Fibroblast of lung (primary cell): ENCODE measurements at regions not wholly inside any gene's neighbourhood (a gene's known extent, or its start where the extent isn't known, plus 50 kb on each side); places are given as distances from the start of the nearest gene placed in this dataset.

Experiments used
- EZH2 ChIP-seq: IDR thresholded peaks from 2 replicates; pipeline ENCODE4 v1.5.1; 2012; ENCODE audit warnings: low read length, control low read depth, mild to moderate bottlenecking; ENCODE audit errors: missing control alignments
- TF ChIP-seq, protein P1 (sequence below), 2 donors: IDR thresholded peaks in 1 of 2; conservative IDR thresholded peaks in 1 of 2; 1 replicate in 1 of 2; 2 replicates in 1 of 2; pipeline ENCODE4 v1.5.1; 2011 to 2012; ENCODE audit warnings: low read length in 2 of 2, control low read depth in 1 of 2, inconsistent platforms in 1 of 2, low read depth in 1 of 2, mild to moderate bottlenecking in 1 of 2

DNA sequence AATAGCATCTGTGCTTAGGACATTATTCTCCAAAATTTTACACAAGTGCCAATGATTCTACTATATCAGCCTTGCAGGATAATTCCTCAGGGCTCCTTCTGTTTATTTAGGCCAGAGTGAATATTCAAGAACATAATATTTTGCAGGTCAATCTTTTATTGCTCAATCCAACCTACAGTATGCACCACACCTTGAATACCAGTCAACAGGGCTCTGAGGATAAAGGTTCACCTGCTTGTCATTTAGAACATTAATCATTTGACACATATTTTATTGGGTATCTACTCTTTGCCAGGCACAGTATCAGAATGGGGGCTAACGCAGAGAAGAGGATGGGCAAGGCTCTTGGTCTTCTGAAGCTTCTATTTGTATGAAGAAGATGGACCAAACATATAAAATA, 66.2 kb upstream of the SHISA3 start:
- TF ChIP-seq, protein P1, sequence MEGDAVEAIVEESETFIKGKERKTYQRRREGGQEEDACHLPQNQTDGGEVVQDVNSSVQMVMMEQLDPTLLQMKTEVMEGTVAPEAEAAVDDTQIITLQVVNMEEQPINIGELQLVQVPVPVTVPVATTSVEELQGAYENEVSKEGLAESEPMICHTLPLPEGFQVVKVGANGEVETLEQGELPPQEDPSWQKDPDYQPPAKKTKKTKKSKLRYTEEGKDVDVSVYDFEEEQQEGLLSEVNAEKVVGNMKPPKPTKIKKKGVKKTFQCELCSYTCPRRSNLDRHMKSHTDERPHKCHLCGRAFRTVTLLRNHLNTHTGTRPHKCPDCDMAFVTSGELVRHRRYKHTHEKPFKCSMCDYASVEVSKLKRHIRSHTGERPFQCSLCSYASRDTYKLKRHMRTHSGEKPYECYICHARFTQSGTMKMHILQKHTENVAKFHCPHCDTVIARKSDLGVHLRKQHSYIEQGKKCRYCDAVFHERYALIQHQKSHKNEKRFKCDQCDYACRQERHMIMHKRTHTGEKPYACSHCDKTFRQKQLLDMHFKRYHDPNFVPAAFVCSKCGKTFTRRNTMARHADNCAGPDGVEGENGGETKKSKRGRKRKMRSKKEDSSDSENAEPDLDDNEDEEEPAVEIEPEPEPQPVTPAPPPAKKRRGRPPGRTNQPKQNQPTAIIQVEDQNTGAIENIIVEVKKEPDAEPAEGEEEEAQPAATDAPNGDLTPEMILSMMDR (conservative IDR thresholded peaks at IDR 0.05 in 1 of 2, IDR thresholded peaks at IDR 0.05 in 1 of 2; ENCODE audit: low read depth in 1 of 2, low read length in 2 of 2), result no peak
- no peak for TF ChIP-seq EZH2
